NCI-H345 treated with DMSO at 0.1 percent for 48 hours (cell line): ENCODE measurements at regions not wholly inside any gene's neighbourhood (a gene's known extent, or its start where the extent isn't known, plus 50 kb on each side); places are given as distances from the start of the nearest gene placed in this dataset.
"Not testable (repeated sequence)": the region's sequence is repeated elsewhere in the genome, so short reads cannot be mapped to it uniquely, and the experiment has no call there.

Experiments
- DNase-seq: peaks from one replicate; lab custom pipeline; 2025; ENCODE audit not compliant: unreplicated experiment; lab: John Stamatoyannopoulos, UW

GRCh38 chr13:78876915-78877549 is 218.1 kb upstream of the OBI1 start:
- DNase-seq = no peak

DNA sequence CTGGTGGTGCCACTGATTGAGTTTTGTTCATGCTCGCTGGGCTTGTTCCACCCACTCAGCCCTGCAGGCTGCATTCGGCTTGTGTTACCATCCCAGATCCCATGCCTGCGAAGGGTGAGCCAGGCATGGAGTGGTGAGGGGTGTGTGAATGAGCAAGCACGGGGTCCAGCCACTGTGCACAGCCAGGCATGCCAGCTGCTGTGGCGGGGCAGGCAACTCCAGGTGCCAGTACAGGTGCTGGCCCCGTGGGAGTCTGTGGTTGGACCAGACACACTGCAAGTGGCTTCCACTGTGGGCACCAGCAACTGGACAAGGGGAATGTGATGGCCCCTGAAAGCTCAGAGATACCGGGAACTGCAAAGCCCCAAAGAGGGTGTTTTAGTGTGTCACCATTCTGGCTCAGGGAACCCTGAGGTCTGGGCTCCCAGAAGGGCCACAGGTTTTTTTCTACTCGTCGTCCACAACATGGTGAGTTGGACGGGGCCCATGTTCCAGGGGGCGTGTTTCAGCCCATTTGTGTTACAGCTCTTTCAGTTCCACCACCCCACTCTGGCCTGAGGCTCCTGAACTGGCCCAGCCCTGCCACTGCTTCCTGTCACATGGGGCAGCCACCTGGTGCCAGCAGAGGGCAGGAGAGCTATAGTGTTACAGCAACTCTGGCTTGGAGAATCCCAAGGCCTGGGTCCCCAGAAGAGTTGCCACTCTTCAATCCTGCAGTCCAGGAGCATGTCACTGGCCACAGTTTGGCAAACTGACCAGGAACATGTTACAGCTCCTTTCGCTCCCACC is 217.0 kb upstream of the OBI1 start:
- DNase-seq = no peak

- DNase-seq = no peak
Measured at GRCh38 chr13:78868991-78869390, 210.0 kb upstream of the OBI1 start.

- DNase-seq = no peak
Measured at GRCh38 chr13:78867655-78868054, 208.7 kb upstream of the OBI1 start.

DNA sequence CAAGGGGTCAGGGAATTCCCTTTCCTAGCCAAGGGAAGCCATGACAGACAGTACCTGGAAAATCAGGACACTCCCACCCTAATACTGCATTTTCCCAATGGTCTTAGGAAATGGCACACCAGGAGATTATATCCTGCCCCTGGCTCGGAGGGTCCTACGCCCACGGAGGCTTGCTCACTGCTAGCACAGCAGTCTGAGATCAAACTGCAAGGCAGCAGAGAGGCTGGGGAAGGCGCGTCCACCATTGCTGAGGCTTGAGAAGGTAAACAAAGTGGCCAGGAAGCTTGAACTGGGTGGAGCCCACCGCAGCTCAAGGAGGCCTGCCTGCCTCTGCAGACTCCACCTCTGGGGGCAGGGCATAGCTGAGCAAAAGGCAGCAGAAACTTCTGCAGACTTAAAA is 207.1 kb upstream of the OBI1 start:
- not testable (repeated sequence) for DNase-seq

- DNase-seq = no peak
Measured at GRCh38 chr13:78862446-78862845, 203.5 kb upstream of the OBI1 start.

DNA sequence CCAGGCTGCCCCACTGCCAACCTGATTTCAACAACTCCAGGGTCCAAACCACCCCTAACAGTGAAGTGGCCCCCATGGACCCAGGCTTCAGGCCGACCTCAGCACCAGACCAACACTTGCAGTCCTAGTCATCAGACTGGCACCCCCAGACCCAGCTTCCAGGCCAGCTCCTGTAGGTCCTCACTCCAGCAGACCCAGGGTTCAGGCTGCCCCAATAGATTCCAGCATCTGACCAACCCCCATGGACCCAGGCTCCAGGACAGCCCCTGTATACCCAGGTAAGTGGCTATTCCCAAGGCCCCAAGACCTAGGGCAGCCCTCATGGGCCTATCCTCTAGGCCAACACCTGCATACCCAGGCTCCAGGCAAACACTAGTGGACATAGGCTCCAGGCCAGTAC is 193.8 kb upstream of the OBI1 start:
- no peak for DNase-seq

GRCh38 chr13:78845656-78846365 is 186.9 kb upstream of the OBI1 start:
- no peak for DNase-seq

DNA sequence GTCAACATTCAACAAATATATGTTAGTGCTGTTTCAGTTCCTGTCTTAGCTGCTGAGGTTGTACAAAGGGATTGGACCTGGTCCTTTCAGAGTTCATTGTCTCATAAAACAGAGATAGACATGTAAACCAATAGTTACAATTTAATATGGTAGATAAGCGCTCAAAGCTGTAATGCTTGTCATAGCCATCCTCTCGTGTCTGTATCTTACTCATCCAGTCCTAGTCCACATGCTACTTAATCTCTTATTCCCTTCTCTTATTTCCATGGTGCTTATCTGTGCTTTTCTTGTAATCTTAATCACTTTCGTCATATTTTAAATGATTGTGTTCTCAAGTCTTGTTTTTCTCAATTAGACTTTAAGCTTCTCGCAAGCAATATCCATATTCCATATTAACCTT is 185.2 kb upstream of the OBI1 start:
- no peak for DNase-seq

DNA sequence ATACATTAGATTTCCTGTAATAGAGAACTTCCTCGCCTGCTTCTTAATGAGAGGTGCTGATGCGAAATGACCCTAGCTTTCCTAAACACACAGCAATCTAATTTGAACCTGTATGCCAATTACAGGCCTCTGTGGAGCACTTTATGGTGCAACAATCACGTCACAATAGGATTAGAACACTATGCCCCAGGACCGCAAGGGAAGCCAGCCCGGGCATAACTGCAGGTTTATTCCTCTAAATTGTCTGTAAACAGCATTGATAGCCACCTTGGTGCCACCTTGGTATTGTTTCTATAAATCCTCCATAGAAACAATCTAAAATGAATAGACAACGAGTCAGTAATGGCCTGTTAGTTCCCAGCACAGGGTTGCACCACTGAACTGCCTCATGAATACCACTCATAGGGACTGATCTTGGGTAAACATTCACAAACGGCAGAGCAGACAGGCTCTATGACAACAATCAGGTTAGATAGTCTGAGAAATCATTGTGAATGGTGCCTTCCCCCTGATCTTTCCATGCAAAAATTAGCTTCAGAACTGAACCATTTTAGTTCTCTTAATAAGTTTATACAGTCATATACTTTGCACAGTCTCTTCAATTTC is 182.5 kb upstream of the OBI1 start:
- DNase-seq = peak; percentile 48

- no peak for DNase-seq
Measured at GRCh38 chr13:78836238-78836784, 177.4 kb upstream of the OBI1 start.

DNA sequence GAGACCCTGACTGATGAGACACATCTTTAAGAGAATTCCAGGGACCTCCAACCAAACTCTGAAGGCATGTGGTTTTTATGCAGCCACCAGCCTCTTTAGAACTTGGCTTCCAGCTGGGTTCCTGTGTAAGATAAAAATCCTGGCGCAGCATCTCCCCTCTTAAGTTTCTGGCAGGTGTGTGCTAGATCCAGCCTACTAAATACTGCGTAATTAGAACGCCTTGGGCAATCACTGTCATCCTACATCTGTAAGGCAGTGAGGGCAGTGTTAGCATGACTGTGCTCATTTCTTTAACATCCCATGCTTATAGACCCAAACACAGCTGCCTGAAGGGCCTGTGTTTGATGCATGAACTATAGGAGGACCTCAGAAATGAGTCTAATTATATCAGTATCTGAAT is 173.5 kb upstream of the OBI1 start:
- DNase-seq = no peak

DNA sequence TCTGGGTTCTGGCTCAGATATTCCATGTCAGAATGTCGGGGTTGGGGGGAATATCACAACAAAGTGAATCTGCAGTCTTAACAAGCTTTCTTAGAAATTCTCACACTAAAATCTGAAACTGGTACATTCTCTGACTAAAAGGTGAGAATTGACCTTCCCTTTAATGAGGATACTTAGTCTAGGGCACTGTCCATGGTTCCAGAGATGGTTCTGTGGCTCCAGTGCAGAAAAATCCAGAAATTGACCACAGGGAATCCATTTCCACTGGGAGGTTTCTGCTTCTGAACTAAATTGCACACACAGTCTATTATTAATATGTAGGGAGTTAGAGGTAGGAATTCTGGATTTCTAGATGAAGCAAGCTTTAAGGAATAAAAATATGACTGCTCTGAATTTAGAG is 171.6 kb upstream of the OBI1 start:
- no peak for DNase-seq

GRCh38 chr13:78829821-78830220 is 170.9 kb upstream of the OBI1 start:
- no peak for DNase-seq

- DNase-seq = no peak
Measured at GRCh38 chr13:78827471-78827870, 168.5 kb upstream of the OBI1 start.

DNA sequence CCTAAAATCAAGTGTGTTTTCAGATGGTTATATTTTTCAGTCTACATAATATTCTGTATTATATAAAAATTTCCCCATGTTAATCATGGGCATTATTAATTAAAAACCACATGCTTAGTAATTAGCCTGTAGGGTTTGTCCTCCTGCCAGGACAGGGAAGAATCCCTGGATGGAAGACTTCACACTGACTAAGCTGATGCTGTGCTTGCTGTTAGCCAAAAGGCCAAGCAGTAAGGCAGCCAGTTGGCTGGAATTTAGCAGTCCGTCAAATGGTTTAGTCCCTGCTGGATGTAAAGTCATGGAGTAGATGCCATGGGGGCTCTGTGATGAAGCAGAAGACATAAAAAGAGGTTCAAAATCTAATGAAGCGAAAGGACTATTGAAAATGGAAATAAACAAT is 168.0 kb upstream of the OBI1 start:
- DNase-seq = no peak

GRCh38 chr13:78826312-78826711 is 167.4 kb upstream of the OBI1 start:
- DNase-seq = no peak

DNA sequence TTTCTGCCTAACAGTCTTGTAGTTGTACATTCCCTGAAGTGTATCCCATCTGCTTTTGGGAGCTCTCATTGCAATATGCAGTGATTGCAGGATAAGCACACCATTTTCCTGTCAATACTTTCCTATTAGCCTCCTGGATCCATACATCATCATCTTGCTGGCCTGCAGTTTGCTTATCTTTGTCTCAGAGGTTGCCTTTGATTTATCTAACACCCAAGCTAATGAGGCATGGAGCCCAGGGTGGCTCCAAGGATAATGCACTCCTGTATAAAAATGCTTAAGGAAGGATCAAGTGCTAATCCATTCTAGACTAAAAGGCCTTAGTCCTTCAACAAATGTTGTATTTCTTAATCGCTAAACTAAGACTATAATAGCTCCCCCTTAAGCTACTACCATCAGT is 161.6 kb upstream of the OBI1 start:
- no peak for DNase-seq

GRCh38 chr13:78816592-78816991 is 157.6 kb upstream of the OBI1 start:
- DNase-seq = no peak

DNA sequence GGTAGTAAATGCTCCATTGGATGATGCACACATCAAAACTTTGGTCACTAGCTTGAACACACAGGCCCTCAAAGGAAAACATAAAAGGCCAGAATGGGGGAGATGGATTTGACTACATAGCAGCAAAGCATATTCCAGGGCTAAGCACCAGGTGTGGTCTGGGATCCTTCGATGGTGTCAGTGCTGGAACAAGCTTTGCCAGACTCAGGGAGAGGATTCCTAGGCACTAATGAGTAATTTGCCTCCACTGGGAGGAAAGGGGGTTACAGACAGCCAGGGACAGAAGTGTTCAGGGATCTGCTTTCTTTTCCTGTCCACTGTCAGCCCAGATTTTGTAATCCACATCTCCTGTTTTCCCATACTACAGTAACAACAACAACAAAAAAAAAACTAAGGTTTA is 157.2 kb upstream of the OBI1 start:
- DNase-seq = no peak

DNA sequence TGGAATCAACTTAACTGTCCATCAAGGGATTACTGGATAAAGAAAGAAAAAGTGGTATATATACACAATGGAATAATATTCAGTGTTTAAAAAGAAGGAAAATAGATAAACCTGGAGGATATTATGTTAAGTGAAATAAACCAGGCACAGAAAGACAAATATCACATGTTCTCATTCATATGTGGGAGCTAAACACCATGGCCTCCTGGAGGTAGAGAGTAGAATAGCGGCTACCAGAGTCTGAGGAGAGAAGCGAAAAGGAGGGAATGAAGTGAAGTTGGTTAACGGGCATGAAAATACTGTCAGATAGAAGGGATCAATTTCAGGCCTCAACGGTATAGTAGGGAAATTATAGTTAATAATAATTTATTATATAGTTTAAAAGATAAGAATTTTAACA is 147.5 kb upstream of the OBI1 start:
- no peak for DNase-seq

GRCh38 chr13:78802912-78803311 is 144.0 kb upstream of the OBI1 start:
- DNase-seq = no peak
